ACHN (cell line): ENCODE measurements at regions not wholly inside any gene's neighbourhood (a gene's known extent, or its start where the extent isn't known, plus 50 kb on each side); places are given as distances from the start of the nearest gene placed in this dataset.
A peak's percentile ranks its signal among the peaks of the same experiment; 100 is the strongest.
"Not testable (repeated sequence)": the region's sequence is repeated elsewhere in the genome, so short reads cannot be mapped to it uniquely, and the experiment has no call there.

Experiments
- DNase-seq: peaks from one replicate; pipeline ENCODE4 v3.0.0-alpha.2; 2015
- in situ Hi-C: cut with HindIII; loops from 2 replicates; pipeline ENCODE4 v1.10.0; 2017; ENCODE audit warnings: low sequenced_read_pairs, low pct_ligation_motif_present, low pct_unique_long_range_greater_than_20kb

DNA sequence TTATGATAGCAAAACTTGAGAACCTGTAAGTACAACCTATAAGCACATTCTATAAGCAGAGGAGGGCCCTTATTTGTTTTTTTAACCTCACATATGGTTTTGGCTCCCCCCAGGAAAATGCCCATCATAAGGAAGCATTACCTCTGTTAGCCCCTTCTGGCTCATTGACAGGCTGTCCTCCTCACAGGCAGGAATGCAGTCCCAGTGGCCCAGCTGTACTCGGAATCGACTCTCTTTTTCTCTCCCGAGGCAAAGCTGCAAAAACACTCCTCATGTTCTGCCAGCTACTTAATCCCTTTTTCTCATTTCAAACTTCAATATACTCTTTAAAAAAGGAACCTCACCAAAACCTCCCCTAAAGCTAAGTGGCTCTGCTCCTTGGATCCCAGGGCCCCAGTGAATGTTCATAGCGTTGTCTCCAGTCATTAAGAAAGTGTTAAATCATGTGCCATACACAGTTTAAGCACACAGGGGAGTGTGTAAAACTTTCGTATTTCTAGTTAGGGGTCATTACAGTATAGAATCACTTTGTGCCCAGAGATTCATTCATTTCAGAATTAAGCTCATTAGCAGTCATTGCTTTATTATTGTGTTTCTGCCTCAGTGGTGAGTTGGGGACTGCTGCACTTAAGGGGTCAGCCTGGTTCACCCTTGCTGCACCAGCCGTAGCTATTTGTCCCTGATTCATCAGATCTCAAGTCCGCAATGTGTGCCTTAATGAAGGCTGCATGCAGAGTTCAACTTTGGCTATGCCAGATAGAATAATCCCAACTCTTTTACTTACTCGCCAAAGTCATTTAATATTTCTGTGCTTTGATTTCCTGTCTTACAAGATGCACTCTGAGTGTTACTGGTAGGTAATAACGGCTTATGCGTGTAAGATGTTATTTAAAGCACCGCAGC is 57.6 kb downstream of the JRKL start:
- in situ Hi-C loops = no loop called here
- DNase-seq = no peak

DNA sequence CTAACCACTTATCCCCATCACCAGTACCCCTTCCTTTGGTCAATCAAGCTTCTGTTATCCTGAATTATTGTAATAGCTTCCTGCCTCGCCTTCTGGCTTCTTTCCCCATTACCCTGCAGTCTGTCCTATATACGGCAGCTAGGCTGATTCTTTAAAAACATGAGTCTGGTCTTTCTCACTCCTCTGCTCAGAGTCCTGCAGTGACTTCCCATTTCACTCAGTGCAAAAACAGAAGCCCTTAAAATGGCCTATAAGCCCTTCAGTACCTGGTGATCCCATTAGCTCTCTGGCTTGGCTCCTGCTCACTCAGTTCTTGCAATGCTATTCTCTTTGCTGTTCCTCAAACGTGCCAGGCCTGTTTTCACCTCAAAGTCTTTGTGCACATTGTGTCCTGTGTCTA is 58.4 kb downstream of the JRKL start:
- in situ Hi-C loops = no loop called here
- DNase-seq = no peak

DNA sequence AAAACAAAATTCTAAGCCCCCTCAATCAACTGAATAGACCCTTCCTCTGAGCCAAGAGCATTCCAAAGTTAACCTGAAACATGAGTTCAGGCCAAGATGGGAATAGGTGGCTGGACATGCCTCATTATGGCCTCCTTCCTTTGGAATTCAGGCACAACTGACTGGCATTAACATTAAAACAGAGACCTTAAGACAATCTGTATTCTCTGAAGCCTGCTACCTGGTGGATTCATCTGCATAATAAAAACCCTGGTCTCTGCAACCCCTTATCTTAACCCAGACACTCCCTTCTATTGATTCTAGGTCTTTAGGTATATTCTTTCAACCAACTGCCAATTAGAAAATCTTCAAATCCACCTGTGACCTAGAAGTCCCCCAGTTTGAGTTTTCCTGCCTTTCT is 66.3 kb downstream of the JRKL start:
- in situ Hi-C loops = no loop called here
- DNase-seq = no peak

DNA sequence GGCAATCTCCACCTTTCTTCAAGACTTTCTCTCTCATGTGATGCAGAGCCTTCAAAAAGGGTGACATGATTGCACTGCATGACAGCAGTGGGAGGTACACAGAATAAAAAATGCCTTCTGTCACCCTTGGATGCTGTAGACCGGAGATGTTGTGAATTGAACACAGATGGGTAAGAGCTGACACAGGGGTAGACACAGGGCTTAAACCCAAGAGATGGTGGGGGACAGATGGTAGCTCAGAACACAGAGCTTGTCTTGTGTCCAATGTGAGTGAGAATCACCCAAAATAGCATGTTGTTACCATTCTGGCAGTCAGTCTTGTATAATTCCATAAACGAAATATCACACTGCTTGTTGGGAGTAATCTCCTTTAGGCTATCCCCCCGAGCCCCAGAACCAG is 69.9 kb downstream of the JRKL start:
- no peak for DNase-seq
- in situ Hi-C loops = no loop called here

DNA sequence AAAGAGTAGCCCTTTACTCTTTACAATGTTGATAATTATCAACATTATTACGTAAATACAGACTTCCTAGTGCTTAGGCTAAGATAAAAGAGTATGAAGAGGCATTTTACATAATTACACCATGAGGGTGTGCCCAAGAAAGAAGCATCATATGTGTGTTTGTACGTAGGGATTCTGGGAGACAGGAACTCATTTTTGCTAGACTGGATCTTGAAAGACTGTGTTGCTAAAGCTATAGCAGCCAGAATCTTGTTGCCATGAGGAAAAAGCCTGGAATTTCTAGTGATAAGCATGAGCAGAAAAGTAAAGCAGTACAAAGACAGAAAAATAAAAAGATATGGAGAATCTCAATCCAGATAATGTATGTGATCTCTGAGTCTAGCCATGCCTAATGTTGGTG is 72.1 kb downstream of the JRKL start:
- no peak for DNase-seq
- in situ Hi-C loops = no loop called here

DNA sequence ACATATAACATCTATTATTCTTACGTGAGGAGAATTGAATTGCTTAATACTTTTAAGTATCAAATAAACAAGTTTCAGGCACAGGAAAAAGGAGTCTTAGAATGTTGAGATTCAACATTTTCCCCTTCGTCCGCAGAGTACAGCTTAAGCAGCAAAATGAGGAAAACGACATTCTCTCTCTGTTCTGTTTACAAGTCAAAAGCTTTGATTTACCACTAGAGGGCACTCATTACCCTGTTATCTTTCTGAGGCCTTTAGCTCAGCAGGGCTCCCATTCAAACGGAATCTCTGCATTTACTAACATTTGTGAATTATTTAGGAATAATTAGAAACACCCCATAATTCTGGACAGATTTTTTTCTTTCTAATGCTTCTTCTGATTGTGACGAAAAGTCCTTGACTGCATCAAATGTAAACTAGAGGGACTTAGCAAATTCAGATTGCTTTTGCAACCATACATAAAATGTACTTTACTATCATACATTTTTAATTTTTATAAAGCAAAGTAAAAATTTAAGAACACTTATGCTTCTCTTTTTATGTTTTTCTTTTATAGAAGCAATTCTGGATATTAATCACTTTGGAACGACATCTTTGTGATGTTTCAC is 75.0 kb downstream of the JRKL start:
- in situ Hi-C loops = no loop called here
- DNase-seq = peak; percentile 73

DNA sequence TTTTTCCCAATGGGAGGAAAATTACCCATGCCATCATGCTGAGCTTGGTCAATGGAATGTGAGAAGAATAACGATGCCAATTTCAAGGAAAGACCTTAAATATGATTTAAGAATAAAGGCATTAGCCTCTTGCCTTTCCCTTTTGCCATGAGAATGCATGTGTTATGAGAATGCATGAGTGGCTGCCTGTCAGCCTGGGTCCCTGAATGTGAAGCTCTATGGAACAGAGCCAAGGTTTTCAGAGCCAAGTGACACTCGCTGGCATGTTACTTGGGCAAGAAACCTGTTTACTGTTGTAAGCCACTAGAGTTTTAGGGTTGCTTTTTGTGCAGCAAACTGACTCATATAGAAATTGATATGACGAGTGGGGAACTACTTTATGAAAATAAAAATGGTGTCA is 75.7 kb downstream of the JRKL start:
- DNase-seq = no peak
- in situ Hi-C loops = no loop called here

DNA sequence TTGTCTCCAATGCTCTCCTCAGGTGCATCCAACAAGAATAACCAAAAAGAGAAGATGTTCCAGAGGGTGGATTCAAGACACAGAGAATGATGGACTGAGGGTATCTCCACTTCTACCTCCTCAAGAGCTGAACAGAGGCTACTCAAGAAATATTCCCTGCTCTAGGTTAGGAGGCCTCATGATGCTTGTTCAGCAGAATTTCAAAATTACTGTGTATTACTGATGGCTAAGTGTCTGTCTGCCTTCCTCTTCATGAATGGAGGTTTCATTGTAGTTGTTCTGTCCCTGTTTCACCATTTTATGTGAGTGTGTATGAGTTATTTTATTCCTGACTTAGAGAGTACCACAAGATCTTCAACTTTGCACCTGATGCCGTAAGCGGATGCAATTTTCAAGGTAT is 76.8 kb downstream of the JRKL start:
- in situ Hi-C loops = no loop called here
- no peak for DNase-seq

- in situ Hi-C loops = no loop called here
- DNase-seq = no peak
Measured at GRCh38 chr11:96469776-96470175, 80.0 kb downstream of the JRKL start.

- in situ Hi-C loops = no loop called here
- DNase-seq = no peak
Measured at GRCh38 chr11:96470521-96470920, 80.7 kb downstream of the JRKL start.

DNA sequence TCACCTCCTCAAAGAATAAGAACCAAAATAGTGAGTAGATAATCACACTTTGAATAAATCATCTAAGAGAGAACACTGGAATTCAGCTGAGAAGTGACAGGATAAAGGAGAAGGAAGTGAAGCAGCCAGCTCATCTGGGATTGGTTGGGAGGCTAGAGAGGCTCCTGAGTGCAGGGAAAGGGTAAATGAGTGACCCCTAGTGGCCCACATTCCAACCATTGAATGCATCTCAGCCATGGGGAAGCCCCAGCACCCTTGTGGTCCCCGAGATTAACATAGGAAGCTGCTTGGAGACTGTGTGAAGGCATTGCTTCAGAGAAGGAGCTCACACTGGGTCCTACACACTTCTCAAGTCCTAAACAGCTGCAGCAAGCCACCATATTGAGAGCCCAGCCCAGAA is 82.3 kb downstream of the JRKL start:
- no peak for DNase-seq
- in situ Hi-C loops = no loop called here

DNA sequence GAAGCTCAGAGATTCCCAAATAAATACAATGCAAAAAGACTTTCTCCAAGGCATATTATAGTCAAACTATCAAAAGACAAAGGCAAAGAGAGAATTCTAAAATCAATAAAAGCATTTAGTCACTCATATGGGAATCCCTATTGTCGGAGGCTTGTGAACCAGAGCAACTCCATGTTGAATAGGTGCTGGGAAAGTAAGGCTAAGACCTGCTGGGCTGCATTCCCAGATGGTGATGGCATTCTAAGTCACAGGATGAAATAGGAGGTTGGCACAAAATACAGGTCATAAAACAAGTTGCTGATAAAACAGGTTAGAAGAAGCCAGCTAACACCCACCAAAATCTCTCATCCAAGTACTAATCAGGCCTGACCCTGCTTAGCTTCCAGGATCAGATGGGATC is 84.5 kb downstream of the JRKL start:
- DNase-seq = no peak
- in situ Hi-C loops = no loop called here

DNA sequence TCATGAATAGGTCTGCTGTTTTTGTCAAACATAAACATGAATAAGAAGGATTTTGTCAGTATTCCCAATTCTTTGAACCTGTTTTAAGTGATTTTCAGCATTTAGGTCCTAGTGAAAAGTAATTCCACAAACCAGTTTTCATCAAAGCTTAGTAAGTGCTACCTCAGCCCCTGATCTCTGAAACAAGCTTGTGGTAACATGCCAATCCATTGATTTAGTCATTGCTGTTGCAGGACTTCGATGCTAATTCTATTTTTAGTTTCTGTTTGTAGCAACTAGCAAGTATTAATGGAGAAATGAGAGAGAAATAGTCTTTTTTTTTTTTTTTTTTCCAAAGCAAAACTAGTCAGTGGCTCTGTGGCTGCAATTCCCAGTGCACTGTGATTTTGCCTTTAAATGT is 91.4 kb downstream of the JRKL start:
- in situ Hi-C loops = no loop called here
- DNase-seq = no peak

- in situ Hi-C loops = no loop called here
Measured at GRCh38 chr11:96481771-96482170, 92.0 kb downstream of the JRKL start.

DNA sequence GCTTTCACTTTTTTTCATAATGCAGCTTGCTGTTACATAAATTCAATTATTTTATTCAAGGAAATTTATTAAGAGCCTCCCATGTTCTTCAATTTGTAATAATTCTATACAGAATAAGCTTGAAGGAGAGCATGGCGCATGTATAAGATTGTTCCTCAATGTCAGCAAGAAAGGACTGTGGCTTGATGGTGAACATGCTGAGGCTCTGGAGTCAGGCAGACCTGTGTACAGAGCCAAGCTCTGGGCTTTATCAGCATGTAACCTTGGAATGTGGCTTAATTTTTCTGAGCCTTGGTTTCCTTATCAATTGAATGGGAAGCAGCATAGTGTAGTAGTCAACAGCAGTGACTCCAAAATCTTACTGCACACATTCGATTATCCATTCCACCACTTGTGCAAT is 92.4 kb downstream of the JRKL start:
- DNase-seq = no peak
- in situ Hi-C loops = no loop called here

More at GRCh38 chr11:96481771-96482170, 92.0 kb downstream of the JRKL start:
- DNase-seq = no peak

- in situ Hi-C loops = no loop called here
- no peak for DNase-seq
Measured at GRCh38 chr11:96483374-96483955, 93.7 kb downstream of the JRKL start.

DNA sequence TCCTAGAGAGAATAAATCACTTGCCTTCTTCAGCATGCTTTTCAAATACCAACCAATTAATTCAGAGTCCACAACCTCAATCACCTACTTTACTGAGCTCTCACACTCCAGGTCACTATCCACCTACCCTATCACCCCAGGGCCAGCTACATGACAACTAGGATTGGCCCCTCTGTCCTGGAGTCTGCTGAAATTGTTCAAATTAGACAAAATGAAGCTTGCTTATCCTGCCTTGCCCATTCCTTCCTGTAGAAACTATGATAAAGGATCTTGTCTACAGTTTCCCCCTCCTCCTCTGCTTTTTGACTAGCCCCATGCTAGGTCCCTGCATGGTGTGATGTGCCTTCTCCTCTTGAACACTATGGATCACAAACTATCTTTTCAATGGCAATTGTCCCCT is 94.5 kb downstream of the JRKL start:
- DNase-seq = no peak
- in situ Hi-C loops = no loop called here

DNA sequence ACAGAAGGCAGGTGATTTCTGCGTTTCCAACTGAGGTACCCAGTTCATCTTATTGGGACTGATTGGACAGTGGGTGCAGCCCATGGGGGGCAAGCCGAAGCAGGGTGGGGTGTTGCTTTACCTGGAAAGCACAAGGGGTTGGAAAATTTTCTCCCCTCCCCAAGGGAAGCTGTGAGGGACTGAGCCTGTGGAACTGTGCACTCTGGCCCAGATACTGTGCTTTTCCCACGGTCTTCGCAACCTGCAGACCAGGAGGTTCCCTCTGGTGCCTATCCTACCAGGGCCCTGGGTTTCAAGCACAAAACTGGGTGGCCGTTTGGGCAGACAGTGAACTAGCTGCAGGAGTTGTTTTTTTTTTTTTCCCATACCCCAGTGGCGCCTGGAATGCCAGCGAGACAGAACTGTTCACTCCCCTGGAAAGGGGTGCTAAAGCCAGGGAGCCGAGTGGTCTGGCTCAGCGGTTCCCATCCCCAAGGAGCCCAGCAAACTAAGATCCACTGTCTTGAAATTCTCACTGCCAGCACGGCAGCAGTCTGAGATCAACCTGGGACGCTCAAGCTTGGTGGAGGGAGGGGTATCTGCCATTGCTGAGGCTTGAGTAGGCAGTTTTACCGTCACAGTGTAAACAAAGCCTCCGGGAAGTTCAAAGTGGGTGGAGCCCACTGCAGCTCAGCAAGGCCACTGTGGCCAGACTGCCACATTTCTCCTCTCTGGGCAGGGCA is 97.2 kb downstream of the JRKL start:
- in situ Hi-C loops = no loop called here
- peak; percentile 7 for DNase-seq

DNA sequence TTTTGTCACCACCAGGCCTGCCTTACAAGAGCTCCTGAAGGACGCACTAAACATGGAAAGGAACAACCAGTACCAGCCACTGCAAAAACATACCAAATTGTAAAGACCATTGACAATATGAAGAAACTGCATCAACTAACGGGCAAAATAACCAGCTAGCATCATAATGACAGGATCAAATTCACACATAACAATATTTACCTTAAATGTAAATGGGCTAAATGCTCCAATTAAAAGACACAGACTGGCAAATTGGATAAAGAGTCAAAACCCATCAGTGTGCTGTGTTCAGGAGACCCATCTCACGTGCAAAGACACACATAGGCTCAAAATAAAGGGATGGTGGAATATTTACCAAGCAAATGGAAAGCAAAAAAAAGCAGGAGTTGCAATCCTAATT is 99.1 kb downstream of the JRKL start:
- DNase-seq, in situ Hi-C loops: not testable (repeated sequence)
